ENCODE measurements at regions not wholly inside any gene's neighbourhood (a gene's known extent, or its start where the extent isn't known, plus 50 kb on each side); places are given as distances from the start of the nearest gene placed in this dataset.
"Not testable (repeated sequence)": the region's sequence is repeated elsewhere in the genome, so short reads cannot be mapped to it uniquely, and the experiment has no call there.

GRCh38 chr18:76643996-76644395, 149.0 kb upstream of the ZNF516 start:
- no peak for DNase-seq (ENCODE audit: low spot score)

GRCh38 chr18:76643199-76643598, 148.2 kb upstream of the ZNF516 start:
- no peak for DNase-seq (ENCODE audit: low spot score)

- no peak for DNase-seq (ENCODE audit: low spot score)
Measured at GRCh38 chr18:76640438-76640837, 145.4 kb upstream of the ZNF516 start.

GRCh38 chr18:76634564-76634963, 139.5 kb upstream of the ZNF516 start:
- DNase-seq (ENCODE audit: low spot score) = no peak

GRCh38 chr18:76633588-76634269, 138.7 kb upstream of the ZNF516 start:
- no peak for DNase-seq (ENCODE audit: low spot score)

GRCh38 chr18:76627444-76627843, 132.4 kb upstream of the ZNF516 start:
- no peak for DNase-seq (ENCODE audit: low spot score)

GRCh38 chr18:76626991-76627390, 131.9 kb upstream of the ZNF516 start:
- no peak for DNase-seq (ENCODE audit: low spot score)

- no peak for DNase-seq (ENCODE audit: low spot score)
Measured at GRCh38 chr18:76622651-76623050, 127.6 kb upstream of the ZNF516 start.

GRCh38 chr18:76621782-76622495, 126.9 kb upstream of the ZNF516 start:
- DNase-seq (ENCODE audit: low spot score) = no peak

- DNase-seq (ENCODE audit: low spot score) = no peak
Measured at GRCh38 chr18:76621226-76621625, 126.2 kb upstream of the ZNF516 start.

- peak; percentile 25 for DNase-seq (ENCODE audit: low spot score)
Measured at GRCh38 chr18:76620321-76621170, 125.5 kb upstream of the ZNF516 start.

GRCh38 chr18:76619621-76620315, 124.7 kb upstream of the ZNF516 start:
- no peak for DNase-seq (ENCODE audit: low spot score)

- DNase-seq (ENCODE audit: low spot score) = no peak
Measured at GRCh38 chr18:76619261-76619620, 124.2 kb upstream of the ZNF516 start.

- DNase-seq (ENCODE audit: low spot score) = no peak
Measured at GRCh38 chr18:76618721-76619120, 123.7 kb upstream of the ZNF516 start.

GRCh38 chr18:76616373-76616772, 121.3 kb upstream of the ZNF516 start:
- DNase-seq (ENCODE audit: low spot score) = no peak

- no peak for DNase-seq (ENCODE audit: low spot score)
Measured at GRCh38 chr18:76615065-76615733, 120.2 kb upstream of the ZNF516 start.

GRCh38 chr18:76613755-76614120, 118.7 kb upstream of the ZNF516 start:
- DNase-seq (ENCODE audit: low spot score) = no peak

- DNase-seq (ENCODE audit: low spot score) = no peak
Measured at GRCh38 chr18:76613053-76613754, 118.2 kb upstream of the ZNF516 start.

GRCh38 chr18:76611750-76612045, 116.7 kb upstream of the ZNF516 start:
- not testable (repeated sequence) for DNase-seq (ENCODE audit: low spot score)

- no peak for DNase-seq (ENCODE audit: low spot score)
Measured at GRCh38 chr18:76610933-76611749, 116.1 kb upstream of the ZNF516 start.
